Suprapubic skin (tissue), 3 donors: ENCODE measurements at regions not wholly inside any gene's neighbourhood (a gene's known extent, or its start where the extent isn't known, plus 50 kb on each side); places are given as distances from the start of the nearest gene placed in this dataset.

Experiments
- CTCF ChIP-seq, 2 donors: fragments of 200-600 bp in 1 of 2; fragments of 450-650 bp in 1 of 2; sonication (generic) in 1 of 2; IDR thresholded peaks; one replicate each; pipeline ENCODE4 v1.5.1; 2016 to 2019; ENCODE audit warnings: antibody characterized with exemption in 2 of 2, mild to moderate bottlenecking in 1 of 2, moderate library complexity in 1 of 2
- EP300 ChIP-seq: sonication (generic); formaldehyde crosslinking; IDR thresholded peaks from one replicate; pipeline ENCODE4 v1.6.1; 2017; ENCODE audit warnings: antibody characterized with exemption
- POLR2A ChIP-seq, 2 donors: fragments of 450-650 bp; IDR thresholded peaks; one replicate each; pipeline ENCODE4 v1.6.1; 2017; ENCODE audit warnings: antibody characterized with exemption in 2 of 2, mild to moderate bottlenecking in 2 of 2, moderate library complexity in 2 of 2

- TF ChIP-seq CTCF (IDR thresholded peaks at IDR 0.05) = no peak
- no peak for TF ChIP-seq EP300
- no peak for TF ChIP-seq POLR2A (IDR thresholded peaks at IDR 0.05)
These were observed 90.6 kb upstream of the CXCL14 start for GRCh38 chr5:135669416-135669815.
